ENCODE measurements at regions not wholly inside any gene's neighbourhood (a gene's known extent, or its start where the extent isn't known, plus 50 kb on each side); places are given as distances from the start of the nearest gene placed in this dataset.

- TF ChIP-seq, protein P1, sequence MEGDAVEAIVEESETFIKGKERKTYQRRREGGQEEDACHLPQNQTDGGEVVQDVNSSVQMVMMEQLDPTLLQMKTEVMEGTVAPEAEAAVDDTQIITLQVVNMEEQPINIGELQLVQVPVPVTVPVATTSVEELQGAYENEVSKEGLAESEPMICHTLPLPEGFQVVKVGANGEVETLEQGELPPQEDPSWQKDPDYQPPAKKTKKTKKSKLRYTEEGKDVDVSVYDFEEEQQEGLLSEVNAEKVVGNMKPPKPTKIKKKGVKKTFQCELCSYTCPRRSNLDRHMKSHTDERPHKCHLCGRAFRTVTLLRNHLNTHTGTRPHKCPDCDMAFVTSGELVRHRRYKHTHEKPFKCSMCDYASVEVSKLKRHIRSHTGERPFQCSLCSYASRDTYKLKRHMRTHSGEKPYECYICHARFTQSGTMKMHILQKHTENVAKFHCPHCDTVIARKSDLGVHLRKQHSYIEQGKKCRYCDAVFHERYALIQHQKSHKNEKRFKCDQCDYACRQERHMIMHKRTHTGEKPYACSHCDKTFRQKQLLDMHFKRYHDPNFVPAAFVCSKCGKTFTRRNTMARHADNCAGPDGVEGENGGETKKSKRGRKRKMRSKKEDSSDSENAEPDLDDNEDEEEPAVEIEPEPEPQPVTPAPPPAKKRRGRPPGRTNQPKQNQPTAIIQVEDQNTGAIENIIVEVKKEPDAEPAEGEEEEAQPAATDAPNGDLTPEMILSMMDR (conservative IDR thresholded peaks at IDR 0.05 in 1 of 2, IDR thresholded peaks at IDR 0.05 in 1 of 2; ENCODE audit: low read depth in 1 of 2, low read length in 2 of 2) = no peak
- TF ChIP-seq EZH2 (IDR thresholded peaks at IDR 0.05; ENCODE audit: low read length, missing control alignments) = no peak
These were observed 247.8 kb downstream of the CD83 start for GRCh38 chr6:14365393-14365792.
